ACHN (cell line): ENCODE measurements at regions not wholly inside any gene's neighbourhood (a gene's known extent, or its start where the extent isn't known, plus 50 kb on each side); places are given as distances from the start of the nearest gene placed in this dataset.

Experiments
- DNase-seq: peaks from one replicate; pipeline ENCODE4 v3.0.0-alpha.2; 2015
- in situ Hi-C: cut with HindIII; loops from 2 replicates; pipeline ENCODE4 v1.10.0; 2017; ENCODE audit warnings: low sequenced_read_pairs, low pct_ligation_motif_present, low pct_unique_long_range_greater_than_20kb

GRCh38 chr12:98369581-98369980 lies 145.8 kb upstream of the TMPO start:
- in situ Hi-C loops: no loop called here
- no peak for DNase-seq

GRCh38 chr12:98370976-98371375 lies 144.4 kb upstream of the TMPO start:
- in situ Hi-C loops: no loop called here
- no peak for DNase-seq

GRCh38 chr12:98371419-98371818 lies 144.0 kb upstream of the TMPO start:
- DNase-seq: no peak
- in situ Hi-C loops: no loop called here

- no peak for DNase-seq
- in situ Hi-C loops: no loop called here
Observed at GRCh38 chr12:98372340-98373024, 142.9 kb upstream of the TMPO start.

GRCh38 chr12:98373025-98373554 lies 142.3 kb upstream of the TMPO start:
- peak; percentile 68 for DNase-seq
- in situ Hi-C loops: no loop called here

- DNase-seq: peak; percentile 30
- in situ Hi-C loops: no loop called here
Observed at GRCh38 chr12:98374007-98374406, 141.4 kb upstream of the TMPO start.

GRCh38 chr12:98379106-98379505 lies 136.3 kb upstream of the TMPO start:
- DNase-seq: no peak
- in situ Hi-C loops: no loop called here

- DNase-seq: no peak
- in situ Hi-C loops: no loop called here
Observed at GRCh38 chr12:98385641-98386040, 129.7 kb upstream of the TMPO start.

GRCh38 chr12:98387444-98387843 lies 127.9 kb upstream of the TMPO start:
- in situ Hi-C loops: no loop called here
- DNase-seq: no peak

GRCh38 chr12:98388126-98388525 lies 127.3 kb upstream of the TMPO start:
- no peak for DNase-seq
- in situ Hi-C loops: no loop called here

GRCh38 chr12:98389593-98389992 lies 125.8 kb upstream of the TMPO start:
- DNase-seq: no peak
- in situ Hi-C loops: no loop called here

- in situ Hi-C loops: no loop called here
- DNase-seq: peak; percentile 85
Observed at GRCh38 chr12:98397323-98398105, 117.9 kb upstream of the TMPO start.

GRCh38 chr12:98399532-98399931 lies 115.9 kb upstream of the TMPO start:
- in situ Hi-C loops: no loop called here
- peak; percentile 47 for DNase-seq

- DNase-seq: peak; percentile 96
- in situ Hi-C loops: no loop called here
Observed at GRCh38 chr12:98401427-98401826, 114.0 kb upstream of the TMPO start.

GRCh38 chr12:98402091-98402490 lies 113.3 kb upstream of the TMPO start:
- DNase-seq: peak; percentile 65
- in situ Hi-C loops: no loop called here

GRCh38 chr12:98402671-98403070 lies 112.7 kb upstream of the TMPO start:
- in situ Hi-C loops: no loop called here
- no peak for DNase-seq

- in situ Hi-C loops: no loop called here
Observed at GRCh38 chr12:98403385-98403784, 112.0 kb upstream of the TMPO start.

GRCh38 chr12:98403936-98404335 lies 111.5 kb upstream of the TMPO start:
- in situ Hi-C loops: no loop called here
- no peak for DNase-seq

More at GRCh38 chr12:98403385-98403784, 112.0 kb upstream of the TMPO start:
- no peak for DNase-seq

- DNase-seq: no peak
- in situ Hi-C loops: no loop called here
Observed at GRCh38 chr12:98405805-98406366, 109.5 kb upstream of the TMPO start.
